GM12878 (cell line): ENCODE measurements at regions not wholly inside any gene's neighbourhood (a gene's known extent, or its start where the extent isn't known, plus 50 kb on each side); places are given as distances from the start of the nearest gene placed in this dataset.

Experiments used
- ATAC-seq: fragments of 200-7000 bp; cut with Tn5 transposase; 3 replicates; pipeline ENCODE4 v1.9.1; 2020; ENCODE audit warnings: mild to moderate bottlenecking, moderate library complexity
- BruUV-seq: library from RNA; stranded (reverse); fragments of 400-500 nt; replicated peaks from 2 replicates; lab custom pipeline; 2021; lab: Mats Ljungman, UMichigan
- CTCF ChIA-PET: fragments of 300-600 bp; sonication (Branson Sonifier 250); formaldehyde crosslinking; extraction: SDS; loops from one replicate; lab custom pipeline; 2021; ENCODE audit warnings: inconsistent platforms; lab: Yijun Ruan, JAX
- POLR2A ChIA-PET: fragments of 350-600 bp; formaldehyde crosslinking; extraction: SDS; loops from one replicate; lab custom pipeline; 2021; ENCODE audit warnings: inconsistent platforms; lab: Charles Lee
- RAD21 ChIA-PET: fragments of 300-600 bp; sonication (Branson Sonifier 250); formaldehyde crosslinking; loops from one replicate; lab custom pipeline; 2023; ENCODE audit warnings: antibody characterized with exemption; ENCODE audit not compliant: unreplicated experiment; lab: Charles Lee
- SMC1A ChIA-PET: fragments of 300-600 bp; sonication (Branson Sonifier 250); formaldehyde crosslinking; loops from one replicate; lab custom pipeline; 2023; ENCODE audit not compliant: unreplicated experiment, uncharacterized antibody; lab: Charles Lee
- DNase-seq: peaks from one replicate; pipeline ENCODE4 v3.0.0-alpha.2; 2011; ENCODE audit warnings: low read depth, low spot score
- FAIRE-seq: peaks from 3 replicates; lab custom pipeline; 2011; peaks lifted over from hg19 to GRCh38; lab: Jason Lieb, UNC
- H2AFZ ChIP-seq: 2 replicates; pipeline ENCODE4 v1.6.0; 2011; ENCODE audit warnings: low read depth, low read length, control low read depth; ENCODE audit not compliant: control insufficient read depth
- H3K27ac ChIP-seq: 2 replicates; pipeline ENCODE4 v1.5.1; 2011; ENCODE audit warnings: control low read depth; ENCODE audit not compliant: control insufficient read depth, insufficient read depth
- H3K27me3 ChIP-seq, 2 experiments: replicated peaks in 1 of 2; 2 replicates each; pipeline versions ENCODE4 v1.6.0 to v1.6.1; 2011; ENCODE audit warnings: low read length in 1 of 2; ENCODE audit not compliant: control insufficient read depth in 2 of 2, insufficient read depth in 2 of 2
- H3K36me3 ChIP-seq, 2 experiments: 2 replicates each; pipeline ENCODE4 v1.5.1; 2011; ENCODE audit warnings: low read length in 1 of 2; ENCODE audit not compliant: control insufficient read depth in 2 of 2, insufficient read depth in 2 of 2
- H3K4me1 ChIP-seq: 2 replicates; pipeline ENCODE4 v1.6.1; 2011; ENCODE audit warnings: mild to moderate bottlenecking, low read length, moderate library complexity, mixed read lengths; ENCODE audit not compliant: control insufficient read depth, insufficient read depth
- H3K4me2 ChIP-seq: 2 replicates; pipeline ENCODE4 v1.6.0; 2011; ENCODE audit warnings: control low read depth; ENCODE audit not compliant: control insufficient read depth, insufficient read depth
- H3K4me3 ChIP-seq: fragments of 200-600 bp; sonication (generic); 2 replicates; pipeline ENCODE4 v1.5.1; 2016
- H3K79me2 ChIP-seq: 2 replicates; pipeline ENCODE4 v1.6.0; 2011; ENCODE audit warnings: low read length; ENCODE audit not compliant: control insufficient read depth, insufficient read depth
- H3K9ac ChIP-seq: 2 replicates; pipeline ENCODE4 v1.8.0; 2011; ENCODE audit warnings: low read length, control low read depth, mixed read lengths; ENCODE audit not compliant: control insufficient read depth, insufficient read depth
- H3K9me3 ChIP-seq: replicated peaks from 3 replicates; pipeline ENCODE4 v1.5.1; 2011; ENCODE audit warnings: mild to moderate bottlenecking, low read length; ENCODE audit not compliant: control insufficient read depth, insufficient read depth
- H4K20me1 ChIP-seq: 2 replicates; pipeline ENCODE4 v1.6.0; 2011; ENCODE audit not compliant: control insufficient read depth, insufficient read depth
- BMI1 ChIP-seq: fragments of 450-650 bp; IDR thresholded peaks from 2 replicates; pipeline ENCODE4 v1.6.1; 2016; ENCODE audit warnings: mild to moderate bottlenecking, moderate library complexity, borderline replicate concordance
- CHD1 ChIP-seq: IDR thresholded peaks from 2 replicates; pipeline ENCODE4 v1.6.1; 2012; ENCODE audit warnings: low read depth, low read length, improper control_type of control experiment
- EP300 ChIP-seq, 2 experiments: fragments of 150-350 bp in 1 of 2; IDR thresholded peaks; 2 replicates each; pipeline ENCODE4 v1.6.1; 2011 to 2012; ENCODE audit warnings: low read depth in 2 of 2, low read length in 2 of 2, borderline replicate concordance in 1 of 2, improper control_type of control experiment in 1 of 2, inconsistent platforms in 1 of 2; ENCODE audit not compliant: control insufficient read depth in 1 of 2
- NFIC ChIP-seq: IDR thresholded peaks from 2 replicates; pipeline ENCODE4 v1.6.1; 2012; ENCODE audit warnings: low read depth, mild to moderate bottlenecking, inconsistent platforms, low read length, moderate library complexity
- RAD51 ChIP-seq: fragments of 450-650 bp; IDR thresholded peaks from 2 replicates; pipeline ENCODE4 v1.6.1; 2016; ENCODE audit warnings: moderate library complexity, mild to moderate bottlenecking, inconsistent platforms
- RFX5 ChIP-seq: IDR thresholded peaks from 2 replicates; pipeline ENCODE4 v1.6.1; 2011; ENCODE audit warnings: low read depth, low read length, improper control_type of control experiment
- SIN3A ChIP-seq: IDR thresholded peaks from 2 replicates; pipeline ENCODE4 v1.6.1; 2012; ENCODE audit warnings: low read depth, low read length, improper control_type of control experiment
- SREBF2 ChIP-seq: IDR thresholded peaks from 2 replicates; pipeline ENCODE4 v1.6.1; 2012; ENCODE audit warnings: mild to moderate bottlenecking, low read length
- TARDBP ChIP-seq: IDR thresholded peaks from 2 replicates; pipeline ENCODE4 v1.6.1; 2016; ENCODE audit warnings: borderline replicate concordance
- WGBS: methylation state at CpG from one replicate; pipeline ENCODE4 v1.1.6; 2016; ENCODE audit warnings: low lambda C conversion rate; ENCODE audit not compliant: insufficient replicate concordance, insufficient coverage; ENCODE audit errors: missing lambda C conversion rate; 5-methylcytosine and 5-hydroxymethylcytosine counted together
- in situ Hi-C: fragments of 300-500 bp; cut with MboI; formaldehyde crosslinking; loops from 9 replicates; pipeline ENCODE4 v1.14.3; 2018; ENCODE audit warnings: mixed read lengths
- intact Hi-C: fragments of 100-400 bp; cut with micrococcal nuclease; formaldehyde crosslinking; loops from one replicate; pipeline ENCODE4 v1.14.2; 2022; ENCODE audit not compliant: unreplicated experiment
- TF ChIP-seq, protein P1 (sequence below): IDR thresholded peaks from 2 replicates; pipeline ENCODE4 v1.6.1; 2012; ENCODE audit warnings: low read depth, low read length, improper control_type of control experiment

DNA sequence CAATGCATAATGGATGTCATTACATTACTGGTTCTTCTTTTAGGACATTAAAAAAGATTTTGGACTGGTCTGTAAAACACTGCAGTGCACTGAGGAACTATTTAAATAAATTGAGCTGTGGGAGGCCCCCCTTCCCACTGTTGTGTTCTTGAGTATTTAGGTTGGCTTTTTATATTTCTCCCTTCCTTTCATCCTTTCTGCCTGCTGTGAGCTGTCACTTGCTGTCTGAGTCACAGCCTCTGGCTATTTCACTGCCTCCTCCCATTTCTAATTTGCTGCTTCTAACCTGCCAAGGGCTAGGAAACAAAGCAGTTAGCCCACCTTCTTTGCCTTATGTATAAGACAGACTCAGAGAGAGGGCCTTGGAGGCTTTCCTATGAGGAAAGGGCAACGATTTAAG is 89.0 kb upstream of the FNDC3B start:
- ChIA-PET POLR2A (no interaction called here), CTCF (interaction anchor here (0.5 kb wide), 1 partner anchor 12 kb away, joined by 3 read pairs; no protein-coding TSS in a partner anchor), SMC1A (interaction anchor here (1.2 kb wide), 1 partner anchor 141 kb away, joined by 3 read pairs; no protein-coding TSS in a partner anchor), RAD21 (no interaction called here)
- DNase-seq = no peak
- Histone ChIP-seq H3K79me2 (no peaks in the 10 kb centered on the region), H3K9ac (no peak overlapping the region), H3K4me1 (no peaks in the 10 kb centered on the region), H4K20me1 (no peaks in the 10 kb centered on the region), H3K27ac (no peak overlapping the region), H2AFZ (no peak overlapping the region), H3K36me3 (no peaks in the 10 kb centered on the region), H3K4me2 (no peak overlapping the region), H3K27me3 (no peaks in the 10 kb centered on the region), H3K9me3 (no peaks in the 10 kb centered on the region), H3K4me3 (no peak overlapping the region)
- BruUV-seq = no TSS peak
- 0% methylated on average over 1 of the region's 1 CpG for WGBS
- in situ Hi-C loops (no loop called here), intact Hi-C loops (no loop called here)
- no peak for TF ChIP-seq RFX5
- no peak for TF ChIP-seq TARDBP
- no peak for TF ChIP-seq RAD51
- TF ChIP-seq BMI1 = no peak
- TF ChIP-seq, protein P1, sequence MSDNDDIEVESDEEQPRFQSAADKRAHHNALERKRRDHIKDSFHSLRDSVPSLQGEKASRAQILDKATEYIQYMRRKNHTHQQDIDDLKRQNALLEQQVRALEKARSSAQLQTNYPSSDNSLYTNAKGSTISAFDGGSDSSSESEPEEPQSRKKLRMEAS = no peak
- no peak for TF ChIP-seq NFIC
- TF ChIP-seq SREBF2 = no peak
- no peak for TF ChIP-seq EP300 (IDR thresholded peaks at IDR 0.05; ENCODE audit: borderline replicate concordance in 1 of 2, control insufficient read depth in 1 of 2, low read depth in 2 of 2, low read length in 2 of 2)
- TF ChIP-seq SIN3A = no peak
- no peak for TF ChIP-seq CHD1
- no peak for FAIRE-seq
- no peak; the same call in 2 of the 3 replicates for ATAC-seq
